A549 (cell line): ENCODE measurements at regions not wholly inside any gene's neighbourhood (a gene's known extent, or its start where the extent isn't known, plus 50 kb on each side); places are given as distances from the start of the nearest gene placed in this dataset.

Experiments
- ATAC-seq, 2 experiments: fragments of 200-7000 bp in 1 of 2; fragments of >200 bp in 1 of 2; cut with Nextera tagmentation in 1 of 2; cut with Tn5 transposase in 1 of 2; 3 replicates each; pipeline versions ENCODE4 v1.8.0 to v1.9.1; 2018 to 2020; ENCODE audit warnings: mild to moderate bottlenecking in 1 of 2, moderate library complexity in 1 of 2
- CTCF ChIA-PET: fragments of 300-600 bp; sonication (Branson Sonifier 250); formaldehyde crosslinking; extraction: SDS; loops from one replicate; lab custom pipeline; 2021; ENCODE audit warnings: antibody characterized with exemption, inconsistent platforms; lab: Yijun Ruan, JAX
- POLR2A ChIA-PET: fragments of 350-600 bp; formaldehyde crosslinking; extraction: SDS; loops from one replicate; lab custom pipeline; 2021; ENCODE audit warnings: antibody characterized with exemption, inconsistent platforms; lab: Yijun Ruan, JAX
- DNase-seq, 2 experiments: peaks; one replicate each; pipeline versions ENCODE4 v3.0.0 to v3.0.0-alpha.2; 2011 to 2016; ENCODE audit warnings: low read depth in 1 of 2, low spot score in 1 of 2
- FAIRE-seq: peaks from 2 replicates; lab custom pipeline; 2011; peaks lifted over from hg19 to GRCh38; lab: Jason Lieb, UNC
- H3K27ac ChIP-seq, 2 experiments: fragments of >200 bp; sonication (Bioruptor Twin); formaldehyde crosslinking; 3 replicates each; pipeline ENCODE4 v1.5.1; 2016 to 2017
- H3K4me1 ChIP-seq: fragments of >200 bp; sonication (Bioruptor Twin); formaldehyde crosslinking; 3 replicates; pipeline ENCODE4 v1.6.1; 2016
- H3K4me2 ChIP-seq: fragments of >200 bp; sonication (Bioruptor Twin); formaldehyde crosslinking; 3 replicates; pipeline ENCODE4 v1.6.1; 2016
- H3K4me3 ChIP-seq: fragments of >200 bp; sonication (Bioruptor Twin); formaldehyde crosslinking; 3 replicates; pipeline ENCODE4 v1.5.1; 2016
- H3K9me3 ChIP-seq: fragments of >200 bp; sonication (Bioruptor Twin); formaldehyde crosslinking; 3 replicates; pipeline ENCODE4 v1.6.1; 2016
- BCL3 ChIP-seq: fragments of >200 bp; sonication (Bioruptor Twin); formaldehyde crosslinking; IDR thresholded peaks from 3 replicates; pipeline ENCODE4 v1.6.1; 2016
- BHLHE40 ChIP-seq: IDR thresholded peaks from 2 replicates; pipeline ENCODE4 v1.6.1; 2012; ENCODE audit warnings: low read depth, low read length, inconsistent platforms
- CBX2 ChIP-seq: fragments of 200-600 bp; sonication (generic); IDR thresholded peaks from 2 replicates; pipeline ENCODE4 v1.6.1; 2016; ENCODE audit warnings: low read depth, mild to moderate bottlenecking, borderline replicate concordance
- CEBPB ChIP-seq, 2 experiments: fragments of >200 bp in 1 of 2; sonication (Bioruptor Twin) in 1 of 2; formaldehyde crosslinking in 1 of 2; IDR thresholded peaks; 2 replicates each; pipeline ENCODE4 v1.6.1; 2012 to 2016
- EHF ChIP-seq: fragments of 250-450 bp; sonication (Bioruptor Pico); IDR thresholded peaks from 2 replicates; pipeline ENCODE4 v1.5.0; 2020; ENCODE audit warnings: mild to moderate bottlenecking
- HEYL ChIP-seq: fragments of 250-450 bp; sonication (Bioruptor Pico); IDR thresholded peaks from 2 replicates; pipeline ENCODE4 v1.8.0; 2021; ENCODE audit warnings: mild to moderate bottlenecking, moderate library complexity
- HMGXB4 ChIP-seq: fragments of 250-450 bp; sonication (Bioruptor Pico); IDR thresholded peaks from 2 replicates; pipeline ENCODE4 v1.5.0; 2021; ENCODE audit warnings: mild to moderate bottlenecking, moderate library complexity, borderline replicate concordance
- HOXB5 ChIP-seq: fragments of 250-450 bp; sonication (Bioruptor Pico); IDR thresholded peaks from 2 replicates; pipeline ENCODE4 v1.5.0; 2020; ENCODE audit warnings: mild to moderate bottlenecking, moderate library complexity
- KDM1A ChIP-seq: fragments of 200-600 bp; sonication (generic); IDR thresholded peaks from 2 replicates; pipeline ENCODE4 v1.6.1; 2016; ENCODE audit warnings: low read depth, mild to moderate bottlenecking
- MAX ChIP-seq: IDR thresholded peaks from 2 replicates; pipeline ENCODE4 v1.6.1; 2012
- MAZ ChIP-seq: fragments of 150-350 bp; IDR thresholded peaks from 2 replicates; pipeline ENCODE4 v1.6.1; 2014; ENCODE audit warnings: antibody characterized with exemption, low read depth, low read length, borderline replicate concordance
- PBX3 ChIP-seq: IDR thresholded peaks from 2 replicates; pipeline ENCODE4 v1.6.1; 2012
- RAD21 ChIP-seq, 2 experiments: fragments of >200 bp in 1 of 2; sonication (Bioruptor Twin) in 1 of 2; formaldehyde crosslinking in 1 of 2; IDR thresholded peaks in 1 of 2; conservative IDR thresholded peaks in 1 of 2; 2 replicates in 1 of 2; 3 replicates in 1 of 2; pipeline ENCODE4 v1.6.1; 2012 to 2018; ENCODE audit warnings: inconsistent platforms in 1 of 2
- TFCP2L1 ChIP-seq: fragments of 250-450 bp; sonication (Bioruptor Pico); IDR thresholded peaks from 2 replicates; pipeline ENCODE4 v1.5.0; 2021; ENCODE audit warnings: mild to moderate bottlenecking
- TP53 ChIP-seq: fragments of 250-450 bp; sonication (Bioruptor Pico); IDR thresholded peaks from 2 replicates; pipeline ENCODE4 v1.5.0; 2021; ENCODE audit warnings: mild to moderate bottlenecking, moderate library complexity
- USF2 ChIP-seq: fragments of 450-650 bp; IDR thresholded peaks from 2 replicates; pipeline ENCODE4 v1.6.1; 2014; ENCODE audit warnings: antibody characterized with exemption
- ZNF302 ChIP-seq: fragments of 250-450 bp; sonication (Bioruptor Pico); IDR thresholded peaks from 2 replicates; pipeline ENCODE4 v1.9.0; 2021; ENCODE audit warnings: inconsistent platforms, mild to moderate bottlenecking, moderate library complexity
- WGBS: methylation state at CpG from one replicate; pipeline ENCODE4 v1.1.6; 2017; ENCODE audit errors: missing lambda C conversion rate; 5-methylcytosine and 5-hydroxymethylcytosine counted together
- small RNA-seq, 6 experiments: library from RNA; depleted of rRNA; stranded (forward); fragments of <200 nt; gene quantifications; one replicate each; pipeline ENCODE3, GENCODE V24; 2012

- Histone ChIP-seq H3K4me2 (no peak overlapping the region), H3K9me3 (no peaks in the 10 kb centered on the region), H3K4me1 (no peaks in the 10 kb centered on the region), H3K27ac (no peak overlapping the region), H3K4me3 (no peak overlapping the region)
- FAIRE-seq (no peak), DNase-seq (no peak), ATAC-seq (no peak)
- ChIA-PET CTCF (no interaction called here), POLR2A (no interaction called here)
- 3% methylated on average over 3 of the region's 3 CpGs for WGBS
- TF ChIP-seq CEBPB (IDR thresholded peaks at IDR 0.05), result no peak
- TF ChIP-seq USF2, result no peak
- no peak for TF ChIP-seq EHF (CRISPR knock-in tag)
- no peak for TF ChIP-seq PBX3
- TF ChIP-seq CBX2, result no peak
- TF ChIP-seq HEYL (CRISPR knock-in tag), result no peak
- no peak for TF ChIP-seq TP53
- no peak for TF ChIP-seq BCL3
- no peak for TF ChIP-seq TFCP2L1 (CRISPR knock-in tag)
- TF ChIP-seq HMGXB4, result no peak
- no peak for TF ChIP-seq BHLHE40
- no peak for TF ChIP-seq MAZ
- no peak for TF ChIP-seq KDM1A
- no peak for TF ChIP-seq MAX
- no peak for TF ChIP-seq HOXB5 (CRISPR knock-in tag)
- no peak for TF ChIP-seq ZNF302
- no peak for TF ChIP-seq RAD21 (conservative IDR thresholded peaks at IDR 0.05 in 1 of 2, IDR thresholded peaks at IDR 0.05 in 1 of 2)
These were observed 583.4 kb upstream of the ITGA1 start for GRCh38 chr5:52204310-52204709.

Small RNA genes in the stretch of these regions (small RNA-seq; reads per million reads assigned to genes)
- gene RNA5SP182, result 0 reads per million in 6 experiments
